PC-9 (cell line): ENCODE measurements at regions not wholly inside any gene's neighbourhood (a gene's known extent, or its start where the extent isn't known, plus 50 kb on each side); places are given as distances from the start of the nearest gene placed in this dataset.

Source experiments
- CTCF ChIP-seq: fragments of 200-600 bp; sonication (generic); conservative IDR thresholded peaks from 2 replicates; pipeline ENCODE4 v1.6.1; 2017; ENCODE audit warnings: mixed run types, antibody characterized with exemption, mild to moderate bottlenecking, moderate library complexity
- EZH2 ChIP-seq: fragments of 200-600 bp; sonication (generic); IDR thresholded peaks from 2 replicates; pipeline ENCODE4 v1.8.0; 2017; ENCODE audit warnings: antibody characterized with exemption, low read depth

- TF ChIP-seq CTCF (no peak), EZH2 (no peak)
Observed at GRCh38 chr5:4734348-4734747, 405.8 kb upstream of the ADAMTS16 start.
